Gastroesophageal sphincter (tissue), 4 donors: ENCODE measurements at regions not wholly inside any gene's neighbourhood (a gene's known extent, or its start where the extent isn't known, plus 50 kb on each side); places are given as distances from the start of the nearest gene placed in this dataset.

Experiments
- ATAC-seq: fragments of 150-250 bp; one replicate; pipeline ENCODE4 v1.9.1; 2016; ENCODE audit warnings: mild to moderate bottlenecking, moderate library complexity
- H3K27ac ChIP-seq, 4 donors: fragments of 200-600 bp; sonication (generic) in 3 of 4; 1 replicate in 3 of 4; 2 replicates in 1 of 4; pipeline ENCODE4 v1.5.1; 2016 to 2019
- H3K27me3 ChIP-seq: fragments of 200-600 bp; sonication (generic); one replicate; pipeline ENCODE4 v1.5.1; 2019
- H3K36me3 ChIP-seq, 2 donors: fragments of 200-600 bp; sonication (generic); one replicate each; pipeline ENCODE4 v1.5.1; 2019; ENCODE audit warnings: control low read depth in 1 of 2
- H3K4me1 ChIP-seq, 3 donors: fragments of 200-600 bp; sonication (generic); 1 replicate in 2 of 3; 2 replicates in 1 of 3; pipeline ENCODE4 v1.5.1; 2016 to 2019; ENCODE audit warnings: control low read depth in 2 of 3
- H3K4me3 ChIP-seq, 2 donors: fragments of 200-600 bp; sonication (generic); one replicate each; pipeline ENCODE4 v1.5.1; 2019; ENCODE audit warnings: mild to moderate bottlenecking in 1 of 2, moderate library complexity in 1 of 2
- H3K9me3 ChIP-seq, 3 donors: fragments of 200-600 bp; sonication (generic); one replicate each; pipeline ENCODE4 v1.5.1; 2017 to 2019; ENCODE audit warnings: control low read depth in 2 of 3
- EP300 ChIP-seq: sonication (generic); formaldehyde crosslinking; IDR thresholded peaks from one replicate; pipeline ENCODE4 v1.6.1; 2017; ENCODE audit warnings: antibody characterized with exemption, mild to moderate bottlenecking
- POLR2A ChIP-seq, 2 donors: fragments of 450-650 bp; IDR thresholded peaks; one replicate each; pipeline ENCODE4 v1.6.1; 2017; ENCODE audit warnings: antibody characterized with exemption in 2 of 2, mild to moderate bottlenecking in 2 of 2, moderate library complexity in 1 of 2
- POLR2AphosphoS5 ChIP-seq: sonication (generic); formaldehyde crosslinking; IDR thresholded peaks from one replicate; pipeline ENCODE4 v1.6.1; 2017; ENCODE audit warnings: antibody characterized with exemption
- WGBS, 2 donors: methylation state at CpG; one replicate each; pipeline ENCODE4 v1.1.5; 2018; ENCODE audit warnings: low coverage in 1 of 2; 5-methylcytosine and 5-hydroxymethylcytosine counted together
- small RNA-seq, 4 donors: library from RNA; depleted of rRNA; stranded (forward); fragments of <200 nt; gene quantifications; one replicate each; pipeline ENCODE3, GENCODE V24; 2016
- TF ChIP-seq, protein P1 (sequence below), 4 experiments: fragments of 200-600 bp in 2 of 4; fragments of 450-650 bp in 2 of 4; sonication (generic) in 1 of 4; IDR thresholded peaks; one replicate each; pipeline ENCODE4 v1.5.1; 2017 to 2019; ENCODE audit warnings: antibody characterized with exemption in 4 of 4, mild to moderate bottlenecking in 2 of 4, moderate library complexity in 2 of 4

DNA sequence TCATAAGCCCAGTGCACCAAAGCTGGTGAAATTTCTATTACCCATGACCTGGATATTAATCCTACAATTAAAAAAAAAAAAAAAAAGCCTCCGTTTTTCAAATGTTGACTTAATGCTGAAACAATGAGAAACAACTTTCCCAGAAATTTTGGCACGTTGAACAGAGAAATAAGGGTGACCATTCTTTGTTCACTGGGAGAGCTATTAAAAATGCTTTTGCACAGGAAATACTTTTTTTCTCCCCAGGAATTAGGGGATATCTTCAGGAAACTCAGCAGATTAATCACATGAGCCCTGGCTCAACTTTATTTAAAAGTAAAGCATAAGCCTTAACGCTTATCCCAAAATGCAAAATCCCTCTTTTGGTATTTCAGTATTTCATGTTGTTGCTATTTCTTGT is 54.8 kb upstream of the FLRT2 start:
- ATAC-seq = no peak
- H3K4me1 ChIP-seq = peaks cover 0 to 5% (median 0%) of the 10 kb centered on the region in 3 donors
- H3K27ac ChIP-seq = no peak overlapping the region
- 24 to 38% methylated on average over 3 of the region's 3 CpGs for WGBS, 2 donors
- no peaks in the 10 kb centered on the region for H3K27me3 ChIP-seq
- no peak overlapping the region for H3K4me3 ChIP-seq
- TF ChIP-seq EP300 = no peak
- TF ChIP-seq, protein P1, sequence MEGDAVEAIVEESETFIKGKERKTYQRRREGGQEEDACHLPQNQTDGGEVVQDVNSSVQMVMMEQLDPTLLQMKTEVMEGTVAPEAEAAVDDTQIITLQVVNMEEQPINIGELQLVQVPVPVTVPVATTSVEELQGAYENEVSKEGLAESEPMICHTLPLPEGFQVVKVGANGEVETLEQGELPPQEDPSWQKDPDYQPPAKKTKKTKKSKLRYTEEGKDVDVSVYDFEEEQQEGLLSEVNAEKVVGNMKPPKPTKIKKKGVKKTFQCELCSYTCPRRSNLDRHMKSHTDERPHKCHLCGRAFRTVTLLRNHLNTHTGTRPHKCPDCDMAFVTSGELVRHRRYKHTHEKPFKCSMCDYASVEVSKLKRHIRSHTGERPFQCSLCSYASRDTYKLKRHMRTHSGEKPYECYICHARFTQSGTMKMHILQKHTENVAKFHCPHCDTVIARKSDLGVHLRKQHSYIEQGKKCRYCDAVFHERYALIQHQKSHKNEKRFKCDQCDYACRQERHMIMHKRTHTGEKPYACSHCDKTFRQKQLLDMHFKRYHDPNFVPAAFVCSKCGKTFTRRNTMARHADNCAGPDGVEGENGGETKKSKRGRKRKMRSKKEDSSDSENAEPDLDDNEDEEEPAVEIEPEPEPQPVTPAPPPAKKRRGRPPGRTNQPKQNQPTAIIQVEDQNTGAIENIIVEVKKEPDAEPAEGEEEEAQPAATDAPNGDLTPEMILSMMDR (IDR thresholded peaks at IDR 0.05) = no peak
- TF ChIP-seq POLR2A (IDR thresholded peaks at IDR 0.05) = no peak
- no peak for TF ChIP-seq POLR2AphosphoS5
- H3K36me3 ChIP-seq = no peaks in the 10 kb centered on the region
- H3K9me3 ChIP-seq = no peaks in the 10 kb centered on the region

DNA sequence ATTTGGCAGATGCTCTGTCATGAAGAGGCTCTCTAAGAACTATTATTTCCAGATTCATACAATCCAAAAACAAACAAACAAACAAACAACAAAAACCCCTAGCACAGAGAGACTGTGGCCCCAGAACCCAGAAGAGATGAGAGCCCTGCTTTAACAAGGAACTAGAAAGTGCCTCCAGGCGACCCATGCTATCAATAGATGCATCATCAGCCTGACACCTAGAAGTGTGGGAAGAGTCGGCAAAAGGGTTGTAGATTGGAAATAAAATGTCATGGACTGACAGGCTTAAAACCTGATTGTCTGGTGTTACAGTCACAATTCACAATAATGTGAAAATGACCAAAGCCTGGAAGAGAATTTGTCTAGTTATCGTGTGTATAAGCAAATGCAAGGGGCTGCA is 50.6 kb upstream of the FLRT2 start:
- ATAC-seq = no peak
- H3K4me1 ChIP-seq = no peaks in the 10 kb centered on the region
- no peak overlapping the region for H3K4me3 ChIP-seq
- 71 to 90% methylated on average over 2 to 3 of the region's 3 CpGs for WGBS, 2 donors
- no peak overlapping the region for H3K27ac ChIP-seq
- H3K9me3 ChIP-seq = no peaks in the 10 kb centered on the region
- no peaks in the 10 kb centered on the region for H3K27me3 ChIP-seq
- TF ChIP-seq EP300 = no peak
- TF ChIP-seq, protein P1 (IDR thresholded peaks at IDR 0.05) = no peak
- TF ChIP-seq POLR2AphosphoS5 = no peak
- no peak for TF ChIP-seq POLR2A (IDR thresholded peaks at IDR 0.05)
- no peaks in the 10 kb centered on the region for H3K36me3 ChIP-seq

DNA sequence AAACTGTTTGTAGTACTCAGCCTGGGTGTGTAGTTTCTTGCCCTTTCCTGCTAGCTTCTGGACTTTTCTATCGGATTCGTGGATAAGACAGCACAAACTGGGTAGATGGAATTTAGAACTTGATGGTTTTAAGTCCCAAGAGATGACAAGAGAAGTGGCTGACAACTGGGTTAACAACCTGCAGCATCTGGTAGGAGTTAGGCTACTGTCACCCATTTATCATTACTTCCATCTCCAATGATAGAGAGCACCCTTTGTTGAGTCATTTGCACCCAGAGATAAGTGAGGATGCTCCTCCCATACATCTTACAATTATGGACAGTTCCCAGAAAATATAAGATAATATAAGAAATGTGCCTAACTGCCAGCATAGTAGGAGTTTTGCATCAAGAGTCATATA is 50.2 kb upstream of the FLRT2 start:
- TF ChIP-seq, protein P1 (IDR thresholded peaks at IDR 0.05) = no peak
- TF ChIP-seq POLR2AphosphoS5 (no peak), POLR2A (IDR thresholded peaks at IDR 0.05) (no peak), EP300 (no peak)
- Histone ChIP-seq H3K27me3 (no peaks in the 10 kb centered on the region), H3K4me1 (no peaks in the 10 kb centered on the region), H3K9me3 (no peaks in the 10 kb centered on the region), H3K27ac (no peak overlapping the region), H3K4me3 (no peak overlapping the region), H3K36me3 (no peaks in the 10 kb centered on the region)
- ATAC-seq = no peak
- WGBS, 2 donors = 90 to 97% methylated on average over 2 of the region's 2 CpGs

Small RNAs in the stretch of these regions (small RNA-seq; reads per million reads assigned to genes)
- 0 reads per million in 4 donors for gene AL161713.1
- gene AL163642.1 = 0 reads per million in 4 donors
- gene RF00017 = 0 reads per million in 4 donors
- 0 reads per million in 4 donors for gene RNU6-976P
- 0 reads per million in 4 donors for gene RNU6ATAC28P
- gene RNU7-51P = 0 reads per million in 4 donors
